ENCODE measurements at regions not wholly inside any gene's neighbourhood (a gene's known extent, or its start where the extent isn't known, plus 50 kb on each side); places are given as distances from the start of the nearest gene placed in this dataset.

GRCh38 chr15:95591270-95591669 is 739.2 kb upstream of the NR2F2 start:
- TF ChIP-seq CTCF (conservative IDR thresholded peaks at IDR 0.05; ENCODE audit: low read depth, low read length) (no peak), EZH2 (IDR thresholded peaks at IDR 0.05; ENCODE audit: borderline replicate concordance, low read depth, low read length, poor library complexity, severe bottlenecking) (no peak)
